DMS114 treated with DMSO at 0.1 percent for 48 hours (cell line): ENCODE measurements at regions not wholly inside any gene's neighbourhood (a gene's known extent, or its start where the extent isn't known, plus 50 kb on each side); places are given as distances from the start of the nearest gene placed in this dataset.
"Not testable (repeated sequence)": the region's sequence is repeated elsewhere in the genome, so short reads cannot be mapped to it uniquely, and the experiment has no call there.

Experiments
- DNase-seq: peaks from one replicate; lab custom pipeline; 2025; ENCODE audit not compliant: unreplicated experiment; lab: John Stamatoyannopoulos, UW

GRCh38 chr10:29363930-29364329 is 75.1 kb downstream of the LYZL1 start:
- not testable (repeated sequence) for DNase-seq

GRCh38 chr10:29366206-29366605 is 77.3 kb downstream of the LYZL1 start:
- not testable (repeated sequence) for DNase-seq

DNA sequence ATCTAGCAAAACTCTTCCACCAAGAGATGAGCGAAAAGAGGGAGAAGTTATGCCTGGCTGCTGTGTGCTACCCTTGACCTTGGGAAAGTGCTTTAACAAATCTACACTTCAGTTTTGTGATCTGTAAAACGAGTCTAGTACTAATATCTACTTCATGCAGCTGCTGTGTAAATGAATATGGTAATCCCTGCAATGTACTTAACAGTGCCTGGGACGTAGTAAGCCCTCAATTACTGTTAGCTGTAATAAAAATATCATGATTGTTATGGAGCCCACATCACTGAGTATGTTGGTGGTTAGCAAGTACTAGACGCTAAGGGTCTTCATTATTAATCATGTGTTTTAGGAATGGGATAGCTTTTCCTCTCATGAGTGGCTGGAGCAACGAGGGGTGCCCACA is 80.5 kb downstream of the LYZL1 start:
- DNase-seq = no peak

DNA sequence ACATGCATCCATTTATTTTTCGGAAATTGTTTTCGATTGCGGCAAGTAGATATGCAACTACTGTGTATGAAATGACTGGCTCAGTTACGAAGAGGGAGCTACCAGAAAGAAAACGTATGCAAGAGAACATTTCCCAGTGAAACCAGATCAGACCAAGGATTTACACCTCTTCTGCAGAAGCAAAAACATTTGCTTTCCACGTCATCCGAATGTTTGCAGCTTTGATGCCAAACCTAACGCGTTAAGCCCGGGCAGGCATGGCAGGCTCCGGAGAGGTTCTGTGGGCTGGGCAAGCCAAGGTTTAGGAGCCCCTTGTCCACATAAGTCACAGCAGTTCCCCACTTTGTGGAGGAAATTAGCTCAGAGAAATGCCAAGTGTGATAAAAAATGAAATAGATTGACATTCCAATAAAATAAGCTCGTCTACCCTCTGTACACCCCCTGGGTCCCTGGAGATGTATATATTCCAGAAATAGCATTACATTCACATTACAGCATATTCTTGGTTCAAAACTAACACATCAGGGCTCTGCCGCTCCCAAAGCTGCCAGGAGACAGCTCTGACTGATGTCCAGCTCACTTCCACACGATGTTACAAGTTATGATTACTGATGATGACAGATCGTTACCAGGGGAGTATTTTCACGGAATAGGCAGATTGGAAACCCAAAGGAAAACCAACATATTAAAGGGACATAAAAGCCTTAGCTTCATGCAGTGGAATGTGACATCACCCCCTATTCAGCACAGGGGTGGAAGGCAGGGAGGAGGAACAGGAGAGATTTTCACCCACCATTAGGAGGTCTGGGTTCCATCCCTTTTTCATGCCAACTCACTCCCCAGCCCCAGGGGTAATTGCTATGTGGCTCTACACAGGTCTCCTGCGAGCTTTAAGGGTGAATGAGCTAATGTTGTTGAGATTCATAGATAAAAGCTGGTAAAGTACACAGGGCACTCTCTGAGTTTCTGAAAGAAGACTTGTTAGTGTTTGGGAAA is 81.5 kb downstream of the LYZL1 start:
- DNase-seq = no peak

GRCh38 chr10:29372920-29373319 is 84.0 kb downstream of the LYZL1 start:
- no peak for DNase-seq

DNA sequence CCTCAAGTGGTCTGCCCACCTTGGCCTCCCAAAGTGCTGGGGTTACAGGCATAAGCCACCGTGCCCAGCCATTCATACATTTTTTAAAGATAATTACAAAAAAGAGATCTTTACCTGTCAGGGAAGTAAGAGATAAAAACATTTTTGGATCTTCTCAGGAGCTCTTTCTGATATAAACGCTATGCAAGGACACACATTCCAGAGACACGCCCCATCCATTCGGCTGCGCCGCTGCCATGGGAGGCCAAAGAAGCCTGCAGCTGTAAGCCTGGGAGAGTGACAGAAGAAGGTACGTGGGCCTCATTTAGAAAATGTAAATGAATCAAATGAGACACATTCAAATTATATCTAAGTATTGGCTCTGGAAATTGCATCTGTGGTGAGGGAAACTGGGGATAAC is 85.3 kb downstream of the LYZL1 start:
- DNase-seq = no peak

GRCh38 chr10:29375888-29376287 is 87.0 kb downstream of the LYZL1 start:
- no peak for DNase-seq

DNA sequence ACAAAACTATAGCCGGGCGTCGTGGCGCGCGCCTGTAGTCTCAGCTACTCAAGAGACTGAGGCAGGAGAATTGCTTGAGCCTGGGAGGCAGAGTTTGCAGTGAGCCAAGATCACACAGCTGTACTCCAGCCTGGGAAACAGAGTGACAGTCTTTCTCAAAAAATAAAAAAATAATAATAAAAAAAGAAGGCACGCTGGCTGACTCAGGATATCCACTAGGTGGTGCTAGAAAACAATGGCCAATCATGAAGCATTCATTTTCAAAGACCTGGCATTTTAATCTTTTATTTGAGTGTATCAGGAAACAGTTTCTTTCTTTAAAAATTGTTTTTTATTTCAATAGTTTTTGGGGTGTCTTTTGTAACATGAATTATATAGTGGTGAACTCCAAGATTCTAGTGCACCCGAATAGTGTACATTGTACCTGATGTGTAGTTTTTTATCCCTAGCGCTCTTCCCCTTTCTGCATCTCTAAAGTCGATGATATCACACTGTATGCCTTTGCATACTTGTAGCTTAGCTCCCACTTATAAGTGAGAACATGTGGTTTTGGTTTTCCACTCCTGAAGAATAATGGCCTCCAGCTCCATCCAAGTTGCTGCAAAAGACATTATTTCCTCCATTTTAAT is 88.6 kb downstream of the LYZL1 start:
- peak; percentile 43 for DNase-seq

GRCh38 chr10:29378106-29378505 is 89.2 kb downstream of the LYZL1 start:
- no peak for DNase-seq

- no peak for DNase-seq
Measured at GRCh38 chr10:29379208-29379607, 90.3 kb downstream of the LYZL1 start.

DNA sequence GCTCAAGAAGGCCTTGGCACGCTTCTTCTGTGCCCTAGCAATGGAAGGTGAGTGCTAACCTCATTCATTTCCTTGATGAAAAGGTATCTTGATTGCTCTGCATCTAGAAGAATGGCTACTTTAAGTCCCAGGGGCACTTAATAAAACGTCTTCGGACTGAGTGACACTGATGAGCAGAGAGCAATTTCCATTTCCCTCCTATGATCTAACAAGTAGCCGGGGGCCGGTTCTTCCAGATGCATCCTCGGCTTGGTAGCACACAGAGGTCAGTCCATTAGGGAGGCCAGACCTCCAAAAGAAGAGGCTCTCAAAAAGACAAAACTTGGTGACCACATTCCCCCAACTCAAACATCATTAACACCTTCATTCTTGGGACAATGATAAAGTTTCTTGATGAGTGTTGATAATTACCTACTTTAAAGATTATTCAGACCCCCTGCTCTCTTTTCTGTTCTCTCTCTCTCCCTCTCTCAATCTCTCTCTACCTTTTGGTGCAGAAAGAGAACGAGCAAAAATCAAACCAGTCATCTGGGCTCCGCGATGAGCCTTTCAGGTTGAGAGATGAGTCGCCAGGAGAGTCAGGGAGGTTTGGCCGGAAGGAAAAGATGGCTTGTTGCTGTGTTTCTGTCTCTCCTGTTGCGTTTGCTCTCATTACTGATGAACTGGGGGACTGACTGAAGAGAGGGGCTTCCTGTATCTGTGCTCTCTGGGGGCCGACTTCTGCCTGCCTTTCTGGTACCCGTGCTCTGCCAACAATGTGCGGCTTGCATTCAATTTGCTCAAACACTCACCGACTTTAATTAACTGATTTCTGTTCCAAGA is 91.1 kb downstream of the LYZL1 start:
- DNase-seq = not testable (repeated sequence)

GRCh38 chr10:29380599-29381511 is 92.0 kb downstream of the LYZL1 start:
- DNase-seq = not testable (repeated sequence)

GRCh38 chr10:29386342-29386999 is 97.6 kb downstream of the LYZL1 start:
- peak; percentile 52 for DNase-seq

DNA sequence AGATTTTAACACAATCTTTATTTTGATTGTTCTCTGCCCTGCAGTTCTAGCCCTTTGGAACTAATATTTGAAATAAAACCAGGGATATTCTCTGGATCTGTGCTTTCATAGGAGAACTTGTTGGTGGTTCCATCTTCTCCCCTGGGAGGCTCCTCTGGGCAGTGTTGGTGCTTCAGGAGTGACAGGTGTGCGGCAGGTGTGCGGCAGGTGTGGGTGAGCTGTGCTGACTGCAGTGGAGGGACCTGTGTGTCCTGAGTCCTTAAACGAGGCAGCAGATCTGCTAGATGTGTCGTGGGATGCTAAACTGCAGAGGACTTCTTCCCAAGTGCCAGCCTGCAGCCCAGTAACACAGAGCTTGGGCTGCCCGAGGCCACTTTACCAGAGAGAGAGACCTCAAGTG is 98.4 kb downstream of the LYZL1 start:
- DNase-seq = no peak

- not testable (repeated sequence) for DNase-seq
Measured at GRCh38 chr10:29388112-29388511, 99.2 kb downstream of the LYZL1 start.

- no peak for DNase-seq
Measured at GRCh38 chr10:29389493-29389892, 100.6 kb downstream of the LYZL1 start.

- DNase-seq = no peak
Measured at GRCh38 chr10:29389935-29390334, 101.1 kb downstream of the LYZL1 start.

DNA sequence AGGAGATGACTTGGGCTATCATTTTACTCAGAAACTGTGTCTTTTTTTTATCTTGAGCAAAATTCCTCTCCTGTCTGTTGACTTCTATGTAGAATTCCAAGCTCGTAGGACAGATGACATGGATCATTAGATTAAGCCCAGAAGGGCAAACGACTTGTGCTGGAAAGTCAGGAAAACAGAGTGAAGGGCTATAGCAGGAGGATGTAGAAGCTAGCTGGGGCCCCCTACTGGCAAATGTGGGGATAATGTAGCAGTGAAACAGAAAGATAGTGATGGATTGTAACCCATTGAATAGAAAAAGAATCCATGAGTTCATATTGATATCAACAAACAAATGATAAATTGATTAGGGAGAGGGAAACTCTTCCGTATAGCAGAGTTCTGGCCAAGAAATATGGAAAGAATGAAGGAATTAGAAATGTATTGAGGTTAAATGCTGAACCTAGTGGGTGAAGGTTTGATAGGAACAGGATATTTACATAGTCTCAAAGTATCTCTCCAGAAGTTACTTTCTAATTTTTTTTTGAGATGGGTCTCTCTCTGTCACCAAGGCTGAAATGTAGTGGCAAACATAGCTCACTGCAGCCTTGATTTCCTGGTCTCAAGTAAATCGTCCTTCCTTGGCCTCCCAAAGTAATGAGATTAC is 103.6 kb downstream of the LYZL1 start:
- no peak for DNase-seq

GRCh38 chr10:29394321-29394932 is 105.6 kb downstream of the LYZL1 start:
- DNase-seq = no peak
